Ovary (tissue), 7 donors: ENCODE measurements at regions not wholly inside any gene's neighbourhood (a gene's known extent, or its start where the extent isn't known, plus 50 kb on each side); places are given as distances from the start of the nearest gene placed in this dataset.

Source experiments
- DNase-seq, 5 donors: peaks; one replicate each; pipeline ENCODE4 v3.0.0-alpha.2; 2019 to 2020
- H3K27ac ChIP-seq, 2 donors: fragments of 200-600 bp; one replicate each; pipeline versions ENCODE4 v1.5.1 to v1.8.0; 2019 to 2022
- H3K27me3 ChIP-seq: fragments of 200-600 bp; one replicate; pipeline ENCODE4 v1.8.0; 2022
- H3K36me3 ChIP-seq: fragments of 200-600 bp; sonication (generic); one replicate; pipeline ENCODE4 v1.5.1; 2019
- H3K4me1 ChIP-seq: one replicate; pipeline ENCODE4 v1.8.1; 2013; ENCODE audit warnings: mild to moderate bottlenecking, moderate library complexity; ENCODE audit not compliant: insufficient read depth
- H3K4me3 ChIP-seq: fragments of 200-600 bp; sonication (generic); one replicate; pipeline ENCODE4 v1.5.1; 2017
- H3K9me3 ChIP-seq, 2 donors: fragments of 200-600 bp in 1 of 2; sonication (generic) in 1 of 2; one replicate each; pipeline versions ENCODE4 v1.5.1 to v1.8.1; 2013 to 2019; ENCODE audit warnings: mild to moderate bottlenecking in 1 of 2, moderate library complexity in 1 of 2
- EP300 ChIP-seq: sonication (generic); formaldehyde crosslinking; IDR thresholded peaks from one replicate; pipeline ENCODE4 v1.6.1; 2017; ENCODE audit warnings: antibody characterized with exemption
- POLR2A ChIP-seq: fragments of 450-650 bp; IDR thresholded peaks from one replicate; pipeline ENCODE4 v1.6.1; 2017; ENCODE audit warnings: antibody characterized with exemption, mild to moderate bottlenecking, moderate library complexity
- WGBS, 3 donors: extraction: QIAGEN DNeasy Blood & Tissue Kit in 1 of 3; methylation state at CpG; one replicate each; pipeline versions ENCODE4 v1.1.5 to v1.1.7; 2013 to 2017; 5-methylcytosine and 5-hydroxymethylcytosine counted together
- intact Hi-C, 4 donors: fragments of 100-400 bp; cut with DNase I; formaldehyde crosslinking; loops; one replicate each; pipeline versions ENCODE4 v1.11.0 to v1.15.1; 2022 to 2023
- TF ChIP-seq, protein P1 (sequence below), 3 donors: fragments of 450-650 bp in 2 of 3; fragments of 200-600 bp in 1 of 3; IDR thresholded peaks; one replicate each; pipeline versions ENCODE4 v1.5.1 to v1.8.0; 2016 to 2022; ENCODE audit warnings: antibody characterized with exemption in 3 of 3, mild to moderate bottlenecking in 1 of 3
- donor health status: DM: no; HTN: no; CAD: no; lungs with moderate emphysema.
- donor health status: DM: no; HTN: no; CAD: no.
- donor health status: Bipolar disorder and iron deficiency.
- donor health status: DM: no; HTN: no; CAD: no.
- donor health status: DM: yes; HTN: yes; CAD: no.

DNA sequence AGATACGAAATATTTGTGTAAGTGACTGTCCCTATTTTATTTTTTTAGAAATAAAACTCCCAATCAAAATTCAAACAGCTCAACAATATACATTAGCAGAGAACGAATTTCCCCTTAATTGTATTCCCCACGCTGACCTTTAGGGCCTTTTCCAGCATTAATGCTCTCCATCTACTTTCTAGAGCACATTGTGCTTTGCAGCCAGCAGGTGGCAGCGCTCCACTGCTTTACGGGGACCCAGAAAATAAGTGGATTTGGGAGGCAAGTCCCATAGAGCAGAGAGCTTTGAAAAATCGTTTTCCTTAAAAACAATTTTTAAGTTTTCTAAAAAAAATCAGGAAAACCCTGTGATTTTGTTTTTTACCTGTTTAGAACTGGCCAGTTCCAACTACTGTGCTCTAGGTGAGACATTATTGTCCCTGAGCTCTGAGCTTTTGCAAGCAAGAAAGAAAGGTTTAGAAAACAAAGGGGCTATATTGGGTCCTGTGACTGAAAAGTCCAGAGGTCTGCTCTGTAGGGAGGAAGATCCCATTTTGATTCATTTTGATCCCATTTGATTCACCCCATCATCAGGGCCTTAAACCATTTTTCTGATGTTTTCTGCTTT, 144.4 kb upstream of the ZNF644 start:
- Histone ChIP-seq H3K4me1 (no peaks in the 10 kb centered on the region), H3K9me3 (no peaks in the 10 kb centered on the region), H3K36me3 (no peaks in the 10 kb centered on the region), H3K27ac (no peak overlapping the region), H3K27me3 (no peaks in the 10 kb centered on the region), H3K4me3 (no peak overlapping the region)
- peak; percentile 16 to 68 (median 44) for DNase-seq
- 14 to 16% (median 15%) methylated on average over 6 of the region's 6 CpGs for WGBS, 3 donors
- TF ChIP-seq, protein P1, sequence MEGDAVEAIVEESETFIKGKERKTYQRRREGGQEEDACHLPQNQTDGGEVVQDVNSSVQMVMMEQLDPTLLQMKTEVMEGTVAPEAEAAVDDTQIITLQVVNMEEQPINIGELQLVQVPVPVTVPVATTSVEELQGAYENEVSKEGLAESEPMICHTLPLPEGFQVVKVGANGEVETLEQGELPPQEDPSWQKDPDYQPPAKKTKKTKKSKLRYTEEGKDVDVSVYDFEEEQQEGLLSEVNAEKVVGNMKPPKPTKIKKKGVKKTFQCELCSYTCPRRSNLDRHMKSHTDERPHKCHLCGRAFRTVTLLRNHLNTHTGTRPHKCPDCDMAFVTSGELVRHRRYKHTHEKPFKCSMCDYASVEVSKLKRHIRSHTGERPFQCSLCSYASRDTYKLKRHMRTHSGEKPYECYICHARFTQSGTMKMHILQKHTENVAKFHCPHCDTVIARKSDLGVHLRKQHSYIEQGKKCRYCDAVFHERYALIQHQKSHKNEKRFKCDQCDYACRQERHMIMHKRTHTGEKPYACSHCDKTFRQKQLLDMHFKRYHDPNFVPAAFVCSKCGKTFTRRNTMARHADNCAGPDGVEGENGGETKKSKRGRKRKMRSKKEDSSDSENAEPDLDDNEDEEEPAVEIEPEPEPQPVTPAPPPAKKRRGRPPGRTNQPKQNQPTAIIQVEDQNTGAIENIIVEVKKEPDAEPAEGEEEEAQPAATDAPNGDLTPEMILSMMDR (IDR thresholded peaks at IDR 0.05) = peak in 1 of 3 donors; percentile 40
- no peak for TF ChIP-seq EP300
- no peak for TF ChIP-seq POLR2A
- intact Hi-C loops = no loop called here

DNA sequence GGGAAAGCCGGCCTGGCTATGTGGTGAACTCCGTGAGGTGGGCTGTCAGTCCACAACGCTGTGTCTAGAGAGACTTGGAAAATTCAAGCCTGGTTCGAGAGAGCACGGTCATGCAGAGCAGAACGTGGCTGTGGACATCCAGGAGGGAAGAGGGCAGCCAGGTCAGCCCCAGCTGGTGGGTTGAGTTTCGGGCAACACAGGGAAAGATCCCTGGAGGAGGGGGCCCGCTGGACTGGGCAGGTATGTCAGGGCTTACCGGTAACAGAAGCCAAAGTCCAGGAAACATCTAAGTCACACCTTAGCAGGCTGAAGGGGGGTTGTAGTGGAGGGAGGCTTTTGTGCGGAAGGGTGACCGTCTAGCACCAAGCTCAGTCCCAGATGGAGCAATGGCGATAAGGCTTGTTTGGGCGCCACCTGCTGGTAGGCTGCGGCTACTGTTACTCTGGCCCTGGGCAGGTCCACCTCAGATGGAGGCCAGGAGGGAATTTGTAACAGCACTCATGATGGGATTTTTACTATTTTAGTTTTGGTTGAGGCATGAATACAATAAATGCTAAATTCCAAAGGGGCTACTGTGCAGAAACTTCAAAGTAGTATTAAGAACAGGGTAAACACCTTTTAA, 143.3 kb upstream of the ZNF644 start:
- intact Hi-C loops = no loop called here
- WGBS, 3 donors = 42 to 48% (median 44%) methylated on average over 14 of the region's 14 CpGs

DNA sequence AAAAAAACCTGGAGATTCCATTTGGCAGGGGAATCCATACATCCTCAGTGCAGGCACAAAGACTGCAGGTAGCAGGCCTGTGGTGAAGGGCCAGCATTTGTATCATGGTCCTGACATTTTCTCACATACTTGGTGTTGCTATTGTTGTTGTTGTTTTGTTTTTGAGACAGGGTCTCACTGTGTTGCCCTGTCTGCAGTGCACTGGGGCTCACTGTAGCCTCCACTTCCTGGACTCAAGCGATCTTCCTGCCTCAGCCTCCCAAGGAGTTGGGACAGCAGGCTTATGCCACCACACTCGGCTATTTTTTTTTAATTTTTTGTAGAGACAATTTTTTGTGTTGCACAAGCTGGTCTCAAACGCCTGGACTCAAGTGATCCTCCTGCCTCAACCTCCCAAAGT, 140.8 kb upstream of the ZNF644 start:
- H3K27me3 ChIP-seq = no peaks in the 10 kb centered on the region
- H3K4me1 ChIP-seq = no peaks in the 10 kb centered on the region
- no peaks in the 10 kb centered on the region for H3K9me3 ChIP-seq
- no peak for DNase-seq
- intact Hi-C loops = no loop called here
- H3K36me3 ChIP-seq = no peaks in the 10 kb centered on the region
- no peak overlapping the region for H3K4me3 ChIP-seq
- TF ChIP-seq POLR2A (no peak), EP300 (no peak)
- TF ChIP-seq, protein P1 (IDR thresholded peaks at IDR 0.05) = no peak
- 88 to 95% (median 91%) methylated on average over 3 of the region's 3 CpGs for WGBS, 3 donors
- H3K27ac ChIP-seq = no peak overlapping the region

More for the DNA sequence above, 143.3 kb upstream of the ZNF644 start:
- DNase-seq = peak; percentile 24 to 75 (median 48)
- Histone ChIP-seq H3K4me3 (no peak overlapping the region), H3K9me3 (no peaks in the 10 kb centered on the region), H3K27me3 (no peaks in the 10 kb centered on the region), H3K27ac (no peak overlapping the region), H3K4me1 (no peaks in the 10 kb centered on the region), H3K36me3 (no peaks in the 10 kb centered on the region)
- TF ChIP-seq POLR2A = no peak
- TF ChIP-seq, protein P1 (IDR thresholded peaks at IDR 0.05) = peak in 1 of 3 donors; percentile 26

DNA sequence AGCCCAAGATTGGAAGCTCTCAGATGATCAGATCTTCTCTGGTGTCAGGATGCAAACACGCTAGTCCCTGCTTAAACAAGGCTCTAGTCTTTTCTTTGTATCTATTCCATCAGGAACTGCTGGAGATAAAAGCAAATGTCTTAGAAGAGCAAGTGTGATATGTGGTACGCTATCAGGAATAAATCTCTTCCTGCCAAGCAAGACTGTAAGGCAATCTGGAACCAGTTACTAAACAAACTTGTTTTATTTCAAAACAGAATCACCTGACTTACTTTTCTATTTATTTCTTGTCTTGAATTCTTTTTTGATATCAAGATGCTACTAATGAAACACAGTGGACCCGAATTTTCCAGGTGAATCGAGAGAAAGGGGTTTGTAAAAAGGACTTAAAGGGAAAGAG, 139.9 kb upstream of the ZNF644 start:
- Histone ChIP-seq H3K4me1 (no peaks in the 10 kb centered on the region), H3K27me3 (no peaks in the 10 kb centered on the region), H3K9me3 (no peaks in the 10 kb centered on the region), H3K36me3 (no peaks in the 10 kb centered on the region), H3K4me3 (no peak overlapping the region), H3K27ac (no peak overlapping the region)
- 44 to 54% (median 48%) methylated on average over 4 of the region's 4 CpGs for WGBS, 3 donors
- intact Hi-C loops = no loop called here
- no peak for DNase-seq
- TF ChIP-seq, protein P1 (IDR thresholded peaks at IDR 0.05) = no peak
- no peak for TF ChIP-seq POLR2A
- TF ChIP-seq EP300 = no peak
